IMR-90 (cell line): ENCODE measurements at regions not wholly inside any gene's neighbourhood (a gene's known extent, or its start where the extent isn't known, plus 50 kb on each side); places are given as distances from the start of the nearest gene placed in this dataset.

Experiments
- ATAC-seq: fragments of 200-7000 bp; cut with Tn5 transposase; 2 replicates; pipeline ENCODE4 v1.9.1; 2020; ENCODE audit warnings: low read depth, mild to moderate bottlenecking, moderate library complexity
- BruUV-seq: library from RNA; stranded (reverse); fragments of 400-500 nt; replicated peaks from 2 replicates; lab custom pipeline; 2021; lab: Mats Ljungman, UMichigan
- CTCF ChIA-PET: fragments of 300-600 bp; formaldehyde crosslinking; extraction: SDS; loops from one replicate; lab custom pipeline; 2021; ENCODE audit warnings: antibody characterized with exemption; lab: Yijun Ruan, JAX
- POLR2A ChIA-PET: fragments of 300-600 bp; sonication (Branson Sonifier 250); formaldehyde crosslinking; loops from one replicate; lab custom pipeline; 2022; ENCODE audit warnings: antibody characterized with exemption; ENCODE audit not compliant: unreplicated experiment; lab: Charles Lee
- DNase-seq: peaks from one replicate; pipeline ENCODE4 v3.0.0; 2013
- H2AFZ ChIP-seq: replicated peaks from 2 replicates; pipeline ENCODE3; 2013; ENCODE audit warnings: low read length, mild to moderate bottlenecking; ENCODE audit not compliant: poor library complexity
- H2AK5ac ChIP-seq: 2 replicates; pipeline ENCODE4 v1.6.1; 2013; ENCODE audit warnings: low read depth, low read length, inconsistent platforms
- H2AK9ac ChIP-seq: replicated peaks from 2 replicates; pipeline ENCODE3; 2013; ENCODE audit warnings: mild to moderate bottlenecking, low read depth, low read length, moderate library complexity; ENCODE audit not compliant: poor library complexity
- H2BK120ac ChIP-seq: 2 replicates; pipeline ENCODE4 v1.6.1; 2013; ENCODE audit warnings: low read depth, low read length, inconsistent platforms
- H2BK15ac ChIP-seq: 3 replicates; pipeline ENCODE4 v1.6.1; 2013; ENCODE audit warnings: low read depth, low read length, inconsistent platforms
- H2BK20ac ChIP-seq: 2 replicates; pipeline ENCODE4 v1.6.1; 2013; ENCODE audit warnings: low read depth, mild to moderate bottlenecking, inconsistent platforms, low read length, moderate library complexity
- H2BK5ac ChIP-seq: 2 replicates; pipeline ENCODE4 v1.6.1; 2013; ENCODE audit warnings: mild to moderate bottlenecking, low read depth, low read length, inconsistent platforms; ENCODE audit not compliant: poor library complexity, severe bottlenecking
- H3K14ac ChIP-seq: replicated peaks from 2 replicates; pipeline ENCODE4 v1.6.1; 2013; ENCODE audit warnings: low read depth, low read length, inconsistent platforms
- H3K18ac ChIP-seq: 2 replicates; pipeline ENCODE4 v1.6.1; 2013; ENCODE audit warnings: low read depth, low read length, control low read depth
- H3K23ac ChIP-seq: 2 replicates; pipeline ENCODE4 v1.6.1; 2013; ENCODE audit warnings: low read depth, low read length, inconsistent platforms
- H3K27ac ChIP-seq: 2 replicates; pipeline ENCODE4 v1.5.1; 2013; ENCODE audit warnings: mild to moderate bottlenecking, control low read depth, low read length; ENCODE audit not compliant: insufficient read depth
- H3K27me3 ChIP-seq: 2 replicates; pipeline ENCODE4 v1.6.1; 2013; ENCODE audit warnings: low read length; ENCODE audit not compliant: control insufficient read depth, insufficient read depth
- H3K36me3 ChIP-seq: 2 replicates; pipeline ENCODE4 v1.6.1; 2013; ENCODE audit warnings: low read length, mixed read lengths; ENCODE audit not compliant: control insufficient read depth, insufficient read depth
- H3K4ac ChIP-seq: 2 replicates; pipeline ENCODE4 v1.6.1; 2013; ENCODE audit warnings: low read depth, low read length, inconsistent platforms
- H3K4me1 ChIP-seq: 2 replicates; pipeline ENCODE4 v1.6.1; 2013; ENCODE audit warnings: low read length, mixed read lengths; ENCODE audit not compliant: control insufficient read depth, insufficient read depth
- H3K4me2 ChIP-seq: 2 replicates; pipeline ENCODE4 v1.6.1; 2013; ENCODE audit warnings: low read depth, mild to moderate bottlenecking, control low read depth, low read length, moderate library complexity
- H3K4me3 ChIP-seq: 2 replicates; pipeline ENCODE4 v1.5.1; 2013; ENCODE audit warnings: low read depth, mild to moderate bottlenecking, control low read depth, low read length, moderate library complexity; ENCODE audit not compliant: insufficient read depth
- H3K56ac ChIP-seq: 2 replicates; pipeline ENCODE4 v1.6.1; 2013; ENCODE audit warnings: low read length, inconsistent platforms; ENCODE audit not compliant: insufficient read depth; ENCODE audit errors: extremely low read depth
- H3K79me1 ChIP-seq, 2 experiments: 2 replicates each; pipeline ENCODE4 v1.6.1; 2013; ENCODE audit warnings: low read length in 2 of 2, inconsistent platforms in 1 of 2, low read depth in 1 of 2
- H3K9ac ChIP-seq: 2 replicates; pipeline ENCODE4 v1.6.1; 2013; ENCODE audit warnings: low read depth, low read length, control low read depth
- H3K9me1 ChIP-seq: 2 replicates; pipeline ENCODE4 v1.6.1; 2013; ENCODE audit warnings: low read length, inconsistent platforms; ENCODE audit not compliant: insufficient read depth
- H3K9me3 ChIP-seq: 2 replicates; pipeline ENCODE4 v1.6.1; 2013; ENCODE audit warnings: low read length; ENCODE audit not compliant: control insufficient read depth, insufficient read depth
- H4K20me1 ChIP-seq: 2 replicates; pipeline ENCODE4 v1.6.1; 2013; ENCODE audit warnings: low read length, inconsistent platforms; ENCODE audit not compliant: insufficient read depth
- H4K5ac ChIP-seq: 2 replicates; pipeline ENCODE4 v1.6.1; 2013; ENCODE audit warnings: mild to moderate bottlenecking, low read depth, low read length, control low read depth
- H4K8ac ChIP-seq, 2 experiments: 2 replicates each; pipeline ENCODE4 v1.6.1; 2013; ENCODE audit warnings: low read depth in 2 of 2, low read length in 2 of 2, control low read depth in 1 of 2, inconsistent platforms in 1 of 2
- H4K91ac ChIP-seq: 2 replicates; pipeline ENCODE4 v1.6.1; 2013; ENCODE audit warnings: low read depth, low read length, inconsistent platforms; ENCODE audit not compliant: insufficient read depth
- BHLHE40 ChIP-seq: fragments of 150-350 bp; IDR thresholded peaks from 2 replicates; pipeline ENCODE4 v1.6.1; 2016; ENCODE audit warnings: mild to moderate bottlenecking, low read depth, low read length
- CEBPB ChIP-seq: IDR thresholded peaks from 2 replicates; pipeline ENCODE4 v1.6.1; 2012; ENCODE audit warnings: low read depth, low read length, improper control_type of control experiment
- CHD1 ChIP-seq: IDR thresholded peaks from 2 replicates; pipeline ENCODE4 v1.6.1; 2012; ENCODE audit warnings: low read depth, low read length, improper control_type of control experiment
- CTCF ChIP-seq: conservative IDR thresholded peaks from 2 replicates; pipeline ENCODE4 v1.5.1; 2012; ENCODE audit warnings: mild to moderate bottlenecking, low read depth, low read length, improper control_type of control experiment
- ELK1 ChIP-seq: fragments of 150-350 bp; IDR thresholded peaks from 2 replicates; pipeline ENCODE4 v1.6.1; 2016; ENCODE audit warnings: low read depth, mild to moderate bottlenecking, low read length, moderate library complexity, borderline replicate concordance
- FOS ChIP-seq: fragments of 150-350 bp; IDR thresholded peaks from 2 replicates; pipeline ENCODE4 v1.6.1; 2016; ENCODE audit warnings: low read depth, low read length
- MAFK ChIP-seq: IDR thresholded peaks from 2 replicates; pipeline ENCODE4 v1.6.1; 2012; ENCODE audit warnings: low read depth, low read length, improper control_type of control experiment
- MAZ ChIP-seq: IDR thresholded peaks from 2 replicates; pipeline ENCODE4 v1.6.1; 2012; ENCODE audit warnings: low read depth, mild to moderate bottlenecking, low read length, improper control_type of control experiment, moderate library complexity, borderline replicate concordance
- MXI1 ChIP-seq: IDR thresholded peaks from 2 replicates; pipeline ENCODE4 v1.6.1; 2012; ENCODE audit warnings: low read depth, mild to moderate bottlenecking, low read length, moderate library complexity, borderline replicate concordance
- NFE2L2 ChIP-seq: fragments of 150-350 bp; IDR thresholded peaks from 2 replicates; pipeline ENCODE4 v1.6.1; 2016; ENCODE audit warnings: low read depth, mild to moderate bottlenecking, low read length
- POLR2A ChIP-seq: IDR thresholded peaks from 2 replicates; pipeline ENCODE4 v1.6.1; 2012; ENCODE audit warnings: mild to moderate bottlenecking, low read depth, low read length
- RAD21 ChIP-seq: IDR thresholded peaks from 2 replicates; pipeline ENCODE4 v1.6.1; 2012; ENCODE audit warnings: low read length, improper control_type of control experiment
- RCOR1 ChIP-seq: IDR thresholded peaks from 2 replicates; pipeline ENCODE4 v1.6.1; 2012; ENCODE audit warnings: mild to moderate bottlenecking, low read length, improper control_type of control experiment; ENCODE audit not compliant: insufficient replicate concordance
- RFX5 ChIP-seq: IDR thresholded peaks from 2 replicates; pipeline ENCODE4 v1.8.0; 2012; ENCODE audit warnings: low read depth, mild to moderate bottlenecking, low read length, moderate library complexity
- SMC3 ChIP-seq: fragments of 150-350 bp; IDR thresholded peaks from 2 replicates; pipeline ENCODE4 v1.6.1; 2016; ENCODE audit warnings: low read depth, mild to moderate bottlenecking, antibody characterized with exemption, low read length, moderate library complexity
- USF2 ChIP-seq: fragments of 150-350 bp; IDR thresholded peaks from 2 replicates; pipeline ENCODE4 v1.6.1; 2017; ENCODE audit warnings: mild to moderate bottlenecking, antibody characterized with exemption, low read length, low read depth
- WGBS, 2 experiments: methylation state at CpG; one replicate each; pipeline versions ENCODE4 v1.1.5 to v1.1.7; 2013; ENCODE audit warnings: missing lambda C conversion rate in 2 of 2; ENCODE audit not compliant: insufficient read length in 1 of 2; ENCODE audit errors: extremely low coverage in 2 of 2; 5-methylcytosine and 5-hydroxymethylcytosine counted together
- dilution Hi-C: fragments of 300-500 bp; cut with HindIII; formaldehyde crosslinking; loops from one replicate; pipeline ENCODE4 v1.14.3; 2018; ENCODE audit warnings: low sequenced_read_pairs; ENCODE audit not compliant: unreplicated experiment
- in situ Hi-C: fragments of 300-500 bp; cut with MboI; formaldehyde crosslinking; loops from 3 replicates; pipeline ENCODE4 v1.14.3; 2019; ENCODE audit warnings: low sequenced_read_pairs, inconsistent platforms, mixed read lengths
- intact Hi-C: fragments of 100-400 bp; cut with micrococcal nuclease; formaldehyde crosslinking; loops from 2 replicates; pipeline ENCODE4 v1.10.0; 2022

DNA sequence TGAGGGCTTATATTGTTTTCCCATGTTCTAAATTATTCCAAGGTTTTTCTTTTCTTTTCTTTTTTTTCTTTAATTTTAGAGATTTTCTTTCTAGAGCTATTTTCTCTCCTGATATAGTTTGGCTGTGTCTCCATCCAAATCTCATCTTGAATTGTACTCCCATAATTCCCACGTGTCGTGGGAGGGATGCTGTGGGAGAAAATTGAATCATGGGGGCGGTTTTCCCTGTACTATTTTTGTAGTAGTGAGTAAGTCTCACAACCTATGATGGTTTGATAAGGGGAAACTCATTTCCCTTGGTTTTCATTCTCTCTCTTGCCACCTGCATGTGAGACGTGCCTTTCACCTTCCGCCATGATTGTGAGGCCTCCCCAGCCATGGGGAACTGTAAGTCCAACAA lies 1906.4 kb upstream of the PRR20A start:
- Histone ChIP-seq H3K23ac (no peak overlapping the region), H2AK5ac (no peak overlapping the region), H2BK20ac (no peak overlapping the region), H3K27me3 (no peaks in the 10 kb centered on the region), H4K8ac (no peak overlapping the region), H2BK5ac (no peak overlapping the region), H3K36me3 (no peaks in the 10 kb centered on the region), H4K91ac (no peak overlapping the region), H3K79me1 (no peaks in the 10 kb centered on the region), H2BK15ac (no peak overlapping the region), H3K4me2 (no peak overlapping the region), H3K56ac (no peak overlapping the region), H3K4me3 (no peak overlapping the region), H4K20me1 (no peaks in the 10 kb centered on the region), H3K9ac (no peak overlapping the region), H3K4ac (no peak overlapping the region), H3K9me3 (no peaks in the 10 kb centered on the region), H3K14ac (no peak overlapping the region), H3K27ac (no peak overlapping the region), H3K9me1 (no peaks in the 10 kb centered on the region), H2AK9ac (no peak overlapping the region), H4K5ac (no peak overlapping the region), H2BK120ac (no peak overlapping the region), H3K18ac (no peak overlapping the region), H2AFZ (no peak overlapping the region), H3K4me1 (no peaks in the 10 kb centered on the region)
- TF ChIP-seq RAD21, result no peak
- no peak for TF ChIP-seq NFE2L2
- no peak for TF ChIP-seq USF2
- TF ChIP-seq POLR2A, result no peak
- no peak for TF ChIP-seq CEBPB
- TF ChIP-seq RCOR1, result no peak
- TF ChIP-seq MAFK, result no peak
- no peak for TF ChIP-seq CHD1
- no peak for TF ChIP-seq ELK1
- no peak for TF ChIP-seq RFX5
- TF ChIP-seq SMC3, result no peak
- TF ChIP-seq BHLHE40, result no peak
- no peak for TF ChIP-seq MAZ
- no peak for TF ChIP-seq MXI1
- no peak for TF ChIP-seq FOS
- TF ChIP-seq CTCF, result no peak
- DNase-seq (no peak), ATAC-seq (no peak)
- dilution Hi-C loops, result no loop called here
- in situ Hi-C loops, result no loop called here
- BruUV-seq, result no TSS peak
- no CpG with 5 or more reads among the region's 5 CpGs for whole genome bisulfite sequencing, 2 experiments
- ChIA-PET POLR2A (no interaction called here), CTCF (no interaction called here)
- intact Hi-C loops, result no loop called here
